Liver (tissue), 3 donors: ENCODE measurements at regions not wholly inside any gene's neighbourhood (a gene's known extent, or its start where the extent isn't known, plus 50 kb on each side); places are given as distances from the start of the nearest gene placed in this dataset.

Source experiments
- CTCF ChIP-seq: fragments of 150-350 bp; IDR thresholded peaks from 2 replicates; pipeline ENCODE4 v1.5.1; 2017; ENCODE audit warnings: improper control_type of control experiment, low read depth, low read length; ENCODE audit not compliant: missing input control
- MAX ChIP-seq: IDR thresholded peaks from 2 replicates; pipeline ENCODE4 v1.6.1; 2016; ENCODE audit warnings: antibody characterized with exemption
- SP1 ChIP-seq: IDR thresholded peaks from 2 replicates; pipeline ENCODE4 v1.6.1; 2018; ENCODE audit warnings: antibody characterized with exemption, mild to moderate bottlenecking
- YY1 ChIP-seq: IDR thresholded peaks from 2 replicates; pipeline ENCODE4 v1.6.1; 2016; ENCODE audit warnings: antibody characterized with exemption, mild to moderate bottlenecking
- donor health status: healthy.
- donor health status: healthy.

GRCh38 chr22:49203091-49203858, 624.4 kb downstream of the BRD1 start:
- TF ChIP-seq CTCF (no peak), SP1 (no peak), YY1 (no peak), MAX (no peak)
